HG03196 (cell line): ENCODE measurements at regions not wholly inside any gene's neighbourhood (a gene's known extent, or its start where the extent isn't known, plus 50 kb on each side); places are given as distances from the start of the nearest gene placed in this dataset.

ENCODE experiments used
- ATAC-seq: cut with Tn5 transposase; IDR thresholded peaks from one replicate; pipeline ENCODE4 v1.9.1; 2021; ENCODE audit not compliant: unreplicated experiment

DNA sequence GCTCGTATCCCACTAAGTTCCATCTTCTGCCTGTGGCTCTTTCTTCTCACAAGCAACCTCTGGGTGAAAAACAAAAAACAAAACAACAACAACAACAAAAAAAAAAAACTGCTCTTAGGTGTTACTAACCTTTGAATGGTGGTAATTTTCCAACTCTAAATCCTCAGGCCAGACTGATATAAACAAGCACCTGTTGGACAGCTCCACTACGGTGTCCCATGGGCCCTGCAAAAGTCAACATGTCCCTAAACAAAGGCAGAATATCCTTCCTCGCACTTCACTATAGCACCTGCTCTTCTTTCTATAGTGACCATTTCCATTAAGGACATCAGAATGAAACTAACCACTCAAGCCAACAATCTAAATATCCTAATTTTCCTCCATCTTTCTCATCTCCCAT is 54.6 kb upstream of the PARM1 start:
- ATAC-seq: no peak

DNA sequence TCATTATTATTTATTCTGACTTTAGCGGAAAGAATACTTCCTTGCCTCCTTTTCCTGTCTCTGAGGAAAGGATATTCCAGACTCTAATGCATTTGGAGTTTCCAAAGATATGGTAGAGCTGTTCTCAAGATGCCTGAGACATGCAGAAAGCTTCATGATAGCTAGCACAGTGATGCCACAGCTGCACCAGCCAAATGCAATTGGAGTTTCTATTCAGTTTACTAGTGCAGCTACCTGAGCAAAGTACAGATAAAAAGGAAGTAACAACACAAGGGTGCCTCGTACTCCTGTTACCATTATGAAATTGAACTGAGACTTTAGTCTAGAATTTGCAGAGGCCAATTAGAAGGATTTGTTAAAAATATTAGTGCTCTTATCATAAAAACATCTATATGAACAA is 57.5 kb upstream of the PARM1 start:
- ATAC-seq: no peak

- ATAC-seq: peak; percentile 61
Measured at GRCh38 chr4:74874753-74875367, 58.1 kb upstream of the PARM1 start.

DNA sequence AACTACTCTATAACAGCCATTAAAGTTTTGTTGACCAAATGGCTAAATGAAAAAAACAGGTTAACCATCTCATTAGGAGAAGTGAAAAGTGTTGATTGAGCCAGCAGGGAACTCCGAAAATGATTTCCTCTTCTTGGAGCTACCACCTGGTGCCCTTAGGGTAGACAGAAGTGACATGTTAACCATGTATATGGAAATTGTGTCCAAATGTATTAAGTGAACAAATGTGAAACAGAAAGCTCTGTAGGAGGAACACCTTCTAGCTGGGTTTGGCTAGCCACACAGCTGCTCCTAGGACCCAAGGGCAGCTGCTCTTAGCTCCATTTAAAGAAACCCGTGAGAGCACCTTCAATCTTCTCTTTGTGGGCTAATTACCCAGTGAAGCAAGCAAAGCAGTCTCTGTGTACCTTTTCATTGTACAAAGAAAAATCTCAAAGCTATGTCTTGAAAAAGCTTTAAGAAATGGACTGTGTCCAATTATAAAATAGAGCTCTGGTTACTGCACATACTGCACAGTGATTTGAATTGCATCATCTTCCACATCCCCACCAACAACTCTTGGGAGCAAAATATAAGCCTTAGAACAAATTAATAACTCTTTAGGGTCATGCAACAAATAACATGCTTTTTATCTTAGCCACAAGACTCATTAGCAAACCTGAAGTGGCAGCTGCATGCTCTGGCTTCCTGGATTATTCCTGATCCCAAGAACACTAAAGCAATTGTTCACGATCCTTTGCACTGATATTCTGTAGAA is 59.2 kb upstream of the PARM1 start:
- peak; percentile 92 for ATAC-seq

DNA sequence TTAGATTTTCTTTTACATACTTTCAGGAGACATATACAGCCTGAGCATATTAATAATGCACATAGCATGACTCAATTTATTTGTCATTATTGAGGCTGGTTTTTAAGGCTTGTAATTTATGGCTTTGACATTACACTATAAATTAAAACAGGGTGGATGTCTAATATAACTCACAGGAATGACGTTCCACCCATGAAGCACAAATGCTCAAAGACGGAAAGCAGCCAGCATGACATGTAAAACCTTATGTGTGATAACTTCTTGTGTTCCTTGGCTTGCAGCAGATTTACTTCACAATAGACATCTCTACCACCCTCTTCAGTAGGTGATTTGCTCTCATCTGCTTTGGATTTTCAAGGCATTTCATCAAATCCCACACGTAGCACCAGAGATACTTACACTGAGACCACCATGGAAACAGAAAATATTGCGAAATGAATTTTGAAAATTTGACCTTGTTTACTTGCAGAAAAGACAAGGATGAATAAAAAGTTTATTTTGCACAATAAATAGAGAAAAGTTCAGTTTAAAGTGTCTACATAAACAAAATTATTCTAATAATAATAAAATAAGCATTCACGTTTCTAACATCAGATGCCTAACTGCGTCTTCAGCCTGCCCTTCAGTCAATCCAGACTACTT is 64.7 kb upstream of the BTC start:
- no peak for ATAC-seq

- ATAC-seq: no peak
Measured at GRCh38 chr4:74855879-74856278, 61.6 kb upstream of the BTC start.

- ATAC-seq: no peak
Measured at GRCh38 chr4:74848774-74849173, 54.5 kb upstream of the BTC start.

DNA sequence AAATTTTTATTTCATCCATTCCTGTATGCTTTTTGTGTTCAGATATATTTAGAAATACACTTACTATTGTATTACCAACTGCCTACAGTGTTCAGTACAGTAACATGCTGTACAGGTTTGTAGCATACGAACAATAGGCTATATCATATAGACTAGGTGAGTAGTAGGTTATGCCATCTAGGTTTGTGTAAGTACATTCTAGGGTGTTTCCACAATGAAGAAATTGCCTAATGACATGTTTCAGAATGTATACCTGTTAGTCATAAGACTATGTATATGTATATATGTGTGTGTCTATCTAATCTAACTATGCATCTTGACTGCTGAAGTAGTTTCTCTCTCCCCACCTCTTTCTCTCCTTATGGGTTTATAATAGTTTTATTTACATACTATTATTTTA is 51.5 kb upstream of the BTC start:
- ATAC-seq: no peak
